Uterus (tissue), 3 donors: ENCODE measurements at regions not wholly inside any gene's neighbourhood (a gene's known extent, or its start where the extent isn't known, plus 50 kb on each side); places are given as distances from the start of the nearest gene placed in this dataset.

Experiments
- DNase-seq, 2 donors: peaks; one replicate each; pipeline ENCODE4 v3.0.0-alpha.2; 2019 to 2020
- H3K27ac ChIP-seq, 2 donors: fragments of 200-600 bp; sonication (generic); 1 replicate in 1 of 2; 2 replicates in 1 of 2; pipeline ENCODE4 v1.5.1; 2016 to 2018
- H3K27me3 ChIP-seq, 2 donors: fragments of 200-600 bp; sonication (generic); one replicate each; pipeline ENCODE4 v1.5.1; 2018 to 2019; ENCODE audit warnings: control low read depth in 1 of 2
- H3K36me3 ChIP-seq, 2 donors: fragments of 200-600 bp; sonication (generic); one replicate each; pipeline ENCODE4 v1.5.1; 2019; ENCODE audit warnings: control low read depth in 1 of 2
- H3K4me1 ChIP-seq, 2 donors: fragments of 200-600 bp; sonication (generic); one replicate each; pipeline ENCODE4 v1.5.1; 2018 to 2019; ENCODE audit warnings: control low read depth in 1 of 2
- H3K4me3 ChIP-seq, 2 donors: fragments of 200-600 bp; sonication (generic); 1 replicate in 1 of 2; 2 replicates in 1 of 2; pipeline ENCODE4 v1.5.1; 2018 to 2019; ENCODE audit warnings: mild to moderate bottlenecking in 1 of 2
- H3K9me3 ChIP-seq, 2 donors: fragments of 200-600 bp; sonication (generic); one replicate each; pipeline ENCODE4 v1.5.1; 2019; ENCODE audit warnings: control low read depth in 1 of 2
- CTCF ChIP-seq, 4 experiments: fragments of 200-600 bp in 2 of 4; fragments of 450-650 bp in 2 of 4; sonication (generic) in 2 of 4; IDR thresholded peaks; one replicate each; pipeline ENCODE4 v1.5.1; 2016 to 2019; ENCODE audit warnings: antibody characterized with exemption in 4 of 4, mild to moderate bottlenecking in 2 of 4, moderate library complexity in 1 of 4
- POLR2A ChIP-seq, 2 donors: fragments of 450-650 bp; IDR thresholded peaks; one replicate each; pipeline ENCODE4 v1.6.1; 2016; ENCODE audit warnings: antibody characterized with exemption in 2 of 2, mild to moderate bottlenecking in 1 of 2, moderate library complexity in 1 of 2
- intact Hi-C: fragments of 100-400 bp; cut with DNase I; formaldehyde crosslinking; loops from one replicate; pipeline ENCODE4 v1.15.1; 2023; ENCODE audit warnings: low total_unique reads
- donor health status: DM: yes; HTN: yes; CAD: no.

GRCh38 chr11:116167706-116168458, 604.9 kb downstream of the BUD13 start:
- TF ChIP-seq CTCF (IDR thresholded peaks at IDR 0.05), result no peak
- no peak for TF ChIP-seq POLR2A (IDR thresholded peaks at IDR 0.05)
- no peak for DNase-seq

GRCh38 chr11:116166573-116167465, 606.0 kb downstream of the BUD13 start:
- no peaks in the 10 kb centered on the region for H3K9me3 ChIP-seq
- TF ChIP-seq POLR2A (IDR thresholded peaks at IDR 0.05), result no peak
- TF ChIP-seq CTCF (IDR thresholded peaks at IDR 0.05), result no peak
- H3K4me1 ChIP-seq, result no peaks in the 10 kb centered on the region
- no peaks in the 10 kb centered on the region for H3K27me3 ChIP-seq
- no peak overlapping the region for H3K4me3 ChIP-seq
- DNase-seq, result no peak
- no peak overlapping the region for H3K27ac ChIP-seq
- intact Hi-C loops, result no loop called here
- no peaks in the 10 kb centered on the region for H3K36me3 ChIP-seq

More at GRCh38 chr11:116167706-116168458, 604.9 kb downstream of the BUD13 start:
- H3K9me3 ChIP-seq, result no peaks in the 10 kb centered on the region
- no peaks in the 10 kb centered on the region for H3K4me1 ChIP-seq
- H3K27ac ChIP-seq, result no peak overlapping the region
- no peak overlapping the region for H3K4me3 ChIP-seq
- intact Hi-C loops, result no loop called here
- H3K27me3 ChIP-seq, result no peaks in the 10 kb centered on the region
- H3K36me3 ChIP-seq, result no peaks in the 10 kb centered on the region

- intact Hi-C loops, result no loop called here
- DNase-seq, result no peak
- Histone ChIP-seq H3K9me3 (no peaks in the 10 kb centered on the region), H3K27me3 (no peaks in the 10 kb centered on the region), H3K27ac (no peak overlapping the region), H3K4me1 (no peaks in the 10 kb centered on the region), H3K36me3 (no peaks in the 10 kb centered on the region), H3K4me3 (no peak overlapping the region)
- TF ChIP-seq POLR2A (IDR thresholded peaks at IDR 0.05), result no peak
These were observed 607.9 kb downstream of the BUD13 start for GRCh38 chr11:116164843-116165242.

GRCh38 chr11:116162886-116163230, 609.9 kb downstream of the BUD13 start:
- intact Hi-C loops, result no loop called here
- TF ChIP-seq CTCF (IDR thresholded peaks at IDR 0.05), result no peak
- no peak for TF ChIP-seq POLR2A (IDR thresholded peaks at IDR 0.05)
- Histone ChIP-seq H3K36me3 (no peaks in the 10 kb centered on the region), H3K27me3 (no peaks in the 10 kb centered on the region), H3K4me1 (no peaks in the 10 kb centered on the region), H3K9me3 (no peaks in the 10 kb centered on the region), H3K27ac (no peak overlapping the region), H3K4me3 (no peak overlapping the region)
- DNase-seq, result no peak

- DNase-seq, result no peak
- no peak for TF ChIP-seq POLR2A (IDR thresholded peaks at IDR 0.05)
- TF ChIP-seq CTCF (IDR thresholded peaks at IDR 0.05), result no peak
- intact Hi-C loops, result no loop called here
- Histone ChIP-seq H3K27me3 (no peaks in the 10 kb centered on the region), H3K27ac (no peak overlapping the region), H3K9me3 (no peaks in the 10 kb centered on the region), H3K4me3 (no peak overlapping the region), H3K36me3 (no peaks in the 10 kb centered on the region), H3K4me1 (no peaks in the 10 kb centered on the region)
These were observed 610.5 kb downstream of the BUD13 start for GRCh38 chr11:116162086-116162885.
